K562 (cell line): ENCODE measurements at regions not wholly inside any gene's neighbourhood (a gene's known extent, or its start where the extent isn't known, plus 50 kb on each side); places are given as distances from the start of the nearest gene placed in this dataset.

ENCODE experiments used
- ATAC-seq: fragments of 200-7000 bp; cut with Tn5 transposase; 3 replicates; pipeline ENCODE4 v1.9.1; 2020; ENCODE audit warnings: moderate library complexity
- BruUV-seq: library from RNA; stranded (reverse); fragments of 400-500 nt; replicated peaks from 2 replicates; lab custom pipeline; 2021; lab: Mats Ljungman, UMichigan
- CTCF ChIA-PET: fragments of 300-600 bp; formaldehyde crosslinking; extraction: SDS; loops from one replicate; lab custom pipeline; 2021; ENCODE audit warnings: low intra/inter-chr PET ratio; lab: Yijun Ruan, JAX
- POLR2A ChIA-PET: fragments of 300-600, 350-650 bp; sonication (Branson Sonifier 250); formaldehyde crosslinking; extraction: SDS; loops from one replicate; lab custom pipeline; 2021; ENCODE audit warnings: antibody characterized with exemption, inconsistent platforms; lab: Yijun Ruan, JAX
- DNase-seq, 4 experiments: peaks; one replicate each; pipeline versions ENCODE4 v3.0.0 to v3.0.0-alpha.2; 2011 to 2018; ENCODE audit warnings: low spot score in 3 of 4, mixed read lengths in 3 of 4; ENCODE audit errors: extremely low read depth in 1 of 4
- FAIRE-seq: peaks from 2 replicates; lab custom pipeline; 2011; peaks lifted over from hg19 to GRCh38; lab: Jason Lieb, UNC
- H2AFZ ChIP-seq: 2 replicates; pipeline ENCODE4 v1.6.0; 2011; ENCODE audit warnings: low read depth, low read length, control low read depth, inconsistent platforms
- H3K27ac ChIP-seq: fragments of 200-600 bp; 3 replicates; pipeline ENCODE4 v1.8.0; 2011; ENCODE audit warnings: low read depth, mild to moderate bottlenecking, control low read depth, inconsistent platforms, low read length, moderate library complexity, mixed read lengths; ENCODE audit errors: extremely low read depth
- H3K27me3 ChIP-seq, 2 experiments: fragments of 300-600 bp in 1 of 2; 2 replicates in 1 of 2; 3 replicates in 1 of 2; pipeline versions ENCODE4 v1.6.0 to v1.8.0; 2011; ENCODE audit warnings: inconsistent platforms in 2 of 2, low read length in 2 of 2, mild to moderate bottlenecking in 1 of 2, mixed read lengths in 1 of 2, moderate library complexity in 1 of 2; ENCODE audit not compliant: control insufficient read depth in 2 of 2, insufficient read depth in 2 of 2
- H3K36me3 ChIP-seq: fragments of 300-600 bp; 3 replicates; pipeline ENCODE4 v1.8.0; 2011; ENCODE audit warnings: mild to moderate bottlenecking, low read length, inconsistent platforms; ENCODE audit not compliant: control insufficient read depth, insufficient read depth
- H3K4me1 ChIP-seq, 2 experiments: fragments of 200-600 bp in 1 of 2; replicated peaks in 1 of 2; 2 replicates in 1 of 2; 3 replicates in 1 of 2; pipeline versions ENCODE4 v1.5.1 to v1.8.0; 2011; ENCODE audit warnings: inconsistent platforms in 2 of 2, low read length in 2 of 2, mild to moderate bottlenecking in 1 of 2, mixed read lengths in 1 of 2, moderate library complexity in 1 of 2; ENCODE audit not compliant: control insufficient read depth in 2 of 2, insufficient read depth in 2 of 2
- H3K4me2 ChIP-seq: 2 replicates; pipeline ENCODE4 v1.6.1; 2011; ENCODE audit warnings: low read length, control low read depth, inconsistent platforms, mixed read lengths; ENCODE audit not compliant: insufficient read depth
- H3K4me3 ChIP-seq: fragments of 200-600 bp; sonication (generic), shearing (Covaris generic); 2 replicates; pipeline ENCODE4 v1.5.1; 2016; ENCODE audit warnings: control low read depth, inconsistent platforms
- H3K79me2 ChIP-seq: fragments of 200-600 bp; 3 replicates; pipeline ENCODE4 v1.8.0; 2011; ENCODE audit warnings: low read length, inconsistent platforms; ENCODE audit not compliant: control insufficient read depth, insufficient read depth
- H3K9ac ChIP-seq, 2 experiments: 2 replicates each; pipeline versions ENCODE4 v1.6.0 to v1.6.1; 2011; ENCODE audit warnings: low read depth in 2 of 2, low read length in 2 of 2, control low read depth in 1 of 2, inconsistent platforms in 1 of 2, mild to moderate bottlenecking in 1 of 2, mixed read lengths in 1 of 2; ENCODE audit not compliant: insufficient read depth in 1 of 2
- H3K9me1 ChIP-seq: one replicate; pipeline ENCODE4 v1.6.0; 2011; ENCODE audit warnings: inconsistent platforms, mild to moderate bottlenecking, low read length, moderate library complexity; ENCODE audit not compliant: control insufficient read depth, insufficient read depth
- H3K9me3 ChIP-seq: replicated peaks from 2 replicates; pipeline ENCODE4 v1.5.1; 2011; ENCODE audit warnings: low read depth, low read length, inconsistent platforms; ENCODE audit not compliant: control insufficient read depth, insufficient read depth
- H4K20me1 ChIP-seq: replicated peaks from 2 replicates; pipeline ENCODE4 v1.6.1; 2011; ENCODE audit warnings: low read length, inconsistent platforms, mixed read lengths; ENCODE audit not compliant: control insufficient read depth, insufficient read depth
- BACH1 ChIP-seq: fragments of 200-800 bp; sonication (Bioruptor generic); IDR thresholded peaks from 2 replicates; pipeline ENCODE4 v1.6.1; 2016; ENCODE audit warnings: missing genetic modification characterization, missing compliant biosample characterization
- CC2D1A ChIP-seq: fragments of 450-650 bp; IDR thresholded peaks from 2 replicates; pipeline ENCODE4 v1.6.1; 2017; ENCODE audit warnings: mild to moderate bottlenecking
- NFYB ChIP-seq: IDR thresholded peaks from 2 replicates; pipeline ENCODE4 v1.6.1; 2011; ENCODE audit warnings: mild to moderate bottlenecking, moderate library complexity; ENCODE audit not compliant: insufficient read length; ENCODE audit errors: extremely low read depth
- PTTG1 ChIP-seq: fragments of 450-650 bp; IDR thresholded peaks from 2 replicates; pipeline ENCODE4 v1.6.1; 2016; ENCODE audit warnings: low read depth, mild to moderate bottlenecking, missing genetic modification characterization, missing compliant biosample characterization
- RNF2 ChIP-seq: sonication (generic); IDR thresholded peaks from 2 replicates; pipeline ENCODE4 v1.6.1; 2016
- SRSF7 ChIP-seq: fragments of 200-400 bp; formaldehyde crosslinking; optimal IDR thresholded peaks from 2 replicates; pipeline ENCODE3; 2017; ENCODE audit warnings: mild to moderate bottlenecking, low read depth, low read length
- TEAD2 ChIP-seq: fragments of 450-650 bp; IDR thresholded peaks from 2 replicates; pipeline ENCODE4 v1.6.1; 2016; ENCODE audit warnings: missing genetic modification characterization, control low read depth, missing compliant biosample characterization
- ZC3H8 ChIP-seq: fragments of 450-650 bp; IDR thresholded peaks from 2 replicates; pipeline ENCODE4 v1.6.1; 2017
- ZKSCAN1 ChIP-seq: fragments of 150-350 bp; IDR thresholded peaks from 2 replicates; pipeline ENCODE4 v1.6.1; 2016; ENCODE audit warnings: low read depth, low read length
- ZNF140 ChIP-seq: fragments of 250-450 bp; sonication (Bioruptor Pico); IDR thresholded peaks from 2 replicates; pipeline ENCODE4 v1.8.0; 2021; ENCODE audit warnings: moderate library complexity, mild to moderate bottlenecking, inconsistent platforms
- ZNF668 ChIP-seq: fragments of 250-450 bp; sonication (Bioruptor Pico); IDR thresholded peaks from 2 replicates; pipeline ENCODE4 v1.8.0; 2022; ENCODE audit warnings: mild to moderate bottlenecking, inconsistent platforms
- WGBS: fragments of 100-300 bp; shearing (Covaris generic); methylation state at CpG from one replicate; pipeline ENCODE4 v1.1.6; 2016; ENCODE audit warnings: low coverage, mixed read lengths; ENCODE audit not compliant: insufficient coverage; ENCODE audit errors: missing lambda C conversion rate; 5-methylcytosine and 5-hydroxymethylcytosine counted together
- in situ Hi-C: fragments of 300-500 bp; cut with MboI; formaldehyde crosslinking; loops from 4 replicates; pipeline ENCODE4 v1.15.0; 2018; ENCODE audit warnings: inconsistent platforms, mixed read lengths
- intact Hi-C: fragments of 100-400 bp; cut with micrococcal nuclease; formaldehyde crosslinking; loops from 2 replicates; pipeline ENCODE4 v1.14.2; 2022
- TF ChIP-seq, protein P1 (sequence below): sonication (generic); formaldehyde crosslinking; IDR thresholded peaks from 2 replicates; pipeline ENCODE4 v1.8.0; 2022; ENCODE audit warnings: missing genetic modification reagents, mild to moderate bottlenecking, borderline replicate concordance
- TF ChIP-seq, protein P2 (sequence below), 2 experiments: fragments of 450-650 bp in 1 of 2; sonication (generic) in 1 of 2; formaldehyde crosslinking; conservative IDR thresholded peaks; 2 replicates each; pipeline versions ENCODE4 v1.4.0 to v1.8.1; 2020 to 2022; ENCODE audit warnings: mild to moderate bottlenecking in 1 of 2, missing genetic modification reagents in 1 of 2
- TF ChIP-seq, protein P3 (sequence below): fragments of 250-450 bp; sonication (Bioruptor Pico); IDR thresholded peaks from 2 replicates; pipeline ENCODE4 v1.4.0; 2020; ENCODE audit warnings: borderline replicate concordance
- TF ChIP-seq, protein P4 (sequence below): fragments of 450-650 bp; formaldehyde crosslinking; IDR thresholded peaks from 2 replicates; pipeline ENCODE4 v1.4.0; 2020; ENCODE audit warnings: mild to moderate bottlenecking, moderate library complexity
- TF ChIP-seq, protein P5 (sequence below), 2 experiments: fragments of 200-800 bp in 1 of 2; sonication (Bioruptor generic) in 1 of 2; sonication (generic) in 1 of 2; formaldehyde crosslinking in 1 of 2; IDR thresholded peaks in 1 of 2; conservative IDR thresholded peaks in 1 of 2; 2 replicates each; pipeline versions ENCODE4 v1.5.0 to v1.6.1; 2016 to 2020; ENCODE audit warnings: missing compliant biosample characterization in 1 of 2, missing genetic modification characterization in 1 of 2, missing genetic modification reagents in 1 of 2

DNA sequence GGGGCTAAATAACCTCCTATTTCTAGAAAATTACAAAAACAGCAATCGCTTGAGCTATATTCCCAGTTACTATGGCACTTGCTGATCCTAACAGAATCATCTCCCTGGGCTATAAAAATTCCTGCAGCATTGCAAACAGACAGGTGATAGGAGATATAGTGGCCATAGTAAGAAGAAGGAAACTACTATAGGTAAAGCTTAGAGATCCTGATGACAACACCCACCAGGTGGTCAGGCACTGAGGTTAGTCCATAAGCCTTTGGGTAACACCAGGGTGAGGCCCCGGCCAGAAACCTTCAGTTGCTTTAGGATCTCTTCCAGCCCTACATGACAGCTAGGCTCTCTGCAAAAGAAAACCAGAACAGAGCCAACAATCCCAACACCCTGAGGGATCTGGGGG lies 197.9 kb upstream of the PPP1R2C start:
- 0% methylated on average over 1 of the region's 2 CpGs for WGBS
- no peaks in the 10 kb centered on the region for H3K27me3 ChIP-seq
- H3K9me3 ChIP-seq = no peaks in the 10 kb centered on the region
- H4K20me1 ChIP-seq = no peaks in the 10 kb centered on the region
- H3K9ac ChIP-seq = no peak overlapping the region
- no peak overlapping the region for H3K4me3 ChIP-seq
- BruUV-seq = no TSS peak
- ChIA-PET POLR2A (interaction anchor here (0.5 kb wide), 1 partner anchor 965 kb away, joined by 4 read pairs; no protein-coding TSS in a partner anchor), CTCF (no interaction called here)
- H3K36me3 ChIP-seq = no peaks in the 10 kb centered on the region
- H3K4me1 ChIP-seq = no peaks in the 10 kb centered on the region
- intact Hi-C loops = no loop called here
- no peak overlapping the region for H3K27ac ChIP-seq
- no peaks in the 10 kb centered on the region for H3K9me1 ChIP-seq
- DNase-seq (no peak), ATAC-seq (no peak), FAIRE-seq (no peak)
- no peak overlapping the region for H3K4me2 ChIP-seq
- no peak overlapping the region for H2AFZ ChIP-seq
- in situ Hi-C loops = no loop called here
- H3K79me2 ChIP-seq = no peaks in the 10 kb centered on the region
- TF ChIP-seq NFYB (no peak), SRSF7 (no peak), BACH1 (tag) (no peak), ZNF140 (CRISPR knock-in tag) (no peak), PTTG1 (no peak), ZC3H8 (no peak), ZKSCAN1 (no peak), RNF2 (no peak), TEAD2 (tag) (no peak), ZNF668 (CRISPR knock-in tag) (no peak), CC2D1A (no peak)
- TF ChIP-seq, protein P1, sequence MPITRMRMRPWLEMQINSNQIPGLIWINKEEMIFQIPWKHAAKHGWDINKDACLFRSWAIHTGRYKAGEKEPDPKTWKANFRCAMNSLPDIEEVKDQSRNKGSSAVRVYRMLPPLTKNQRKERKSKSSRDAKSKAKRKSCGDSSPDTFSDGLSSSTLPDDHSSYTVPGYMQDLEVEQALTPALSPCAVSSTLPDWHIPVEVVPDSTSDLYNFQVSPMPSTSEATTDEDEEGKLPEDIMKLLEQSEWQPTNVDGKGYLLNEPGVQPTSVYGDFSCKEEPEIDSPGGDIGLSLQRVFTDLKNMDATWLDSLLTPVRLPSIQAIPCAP = no peak
- TF ChIP-seq, protein P2, sequence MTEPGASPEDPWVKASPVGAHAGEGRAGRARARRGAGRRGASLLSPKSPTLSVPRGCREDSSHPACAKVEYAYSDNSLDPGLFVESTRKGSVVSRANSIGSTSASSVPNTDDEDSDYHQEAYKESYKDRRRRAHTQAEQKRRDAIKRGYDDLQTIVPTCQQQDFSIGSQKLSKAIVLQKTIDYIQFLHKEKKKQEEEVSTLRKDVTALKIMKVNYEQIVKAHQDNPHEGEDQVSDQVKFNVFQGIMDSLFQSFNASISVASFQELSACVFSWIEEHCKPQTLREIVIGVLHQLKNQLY (CRISPR knock-in tag; conservative IDR thresholded peaks at IDR 0.05) = no peak
- TF ChIP-seq, protein P3, sequence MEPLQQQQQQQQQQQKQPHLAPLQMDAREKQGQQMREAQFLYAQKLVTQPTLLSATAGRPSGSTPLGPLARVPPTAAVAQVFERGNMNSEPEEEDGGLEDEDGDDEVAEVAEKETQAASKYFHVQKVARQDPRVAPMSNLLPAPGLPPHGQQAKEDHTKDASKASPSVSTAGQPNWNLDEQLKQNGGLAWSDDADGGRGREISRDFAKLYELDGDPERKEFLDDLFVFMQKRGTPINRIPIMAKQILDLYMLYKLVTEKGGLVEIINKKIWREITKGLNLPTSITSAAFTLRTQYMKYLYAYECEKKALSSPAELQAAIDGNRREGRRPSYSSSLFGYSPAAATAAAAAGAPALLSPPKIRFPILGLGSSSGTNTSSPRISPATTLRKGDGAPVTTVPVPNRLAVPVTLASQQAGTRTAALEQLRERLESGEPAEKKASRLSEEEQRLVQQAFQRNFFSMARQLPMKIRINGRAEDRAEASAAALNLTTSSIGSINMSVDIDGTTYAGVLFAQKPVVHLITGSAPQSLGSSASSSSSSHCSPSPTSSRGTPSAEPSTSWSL = no peak
- TF ChIP-seq, protein P4, sequence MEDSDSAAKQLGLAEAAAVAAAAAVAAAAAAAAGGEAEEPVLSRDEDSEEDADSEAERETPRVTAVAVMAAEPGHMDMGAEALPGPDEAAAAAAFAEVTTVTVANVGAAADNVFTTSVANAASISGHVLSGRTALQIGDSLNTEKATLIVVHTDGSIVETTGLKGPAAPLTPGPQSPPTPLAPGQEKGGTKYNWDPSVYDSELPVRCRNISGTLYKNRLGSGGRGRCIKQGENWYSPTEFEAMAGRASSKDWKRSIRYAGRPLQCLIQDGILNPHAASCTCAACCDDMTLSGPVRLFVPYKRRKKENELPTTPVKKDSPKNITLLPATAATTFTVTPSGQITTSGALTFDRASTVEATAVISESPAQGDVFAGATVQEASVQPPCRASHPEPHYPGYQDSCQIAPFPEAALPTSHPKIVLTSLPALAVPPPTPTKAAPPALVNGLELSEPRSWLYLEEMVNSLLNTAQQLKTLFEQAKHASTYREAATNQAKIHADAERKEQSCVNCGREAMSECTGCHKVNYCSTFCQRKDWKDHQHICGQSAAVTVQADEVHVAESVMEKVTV = no peak
- TF ChIP-seq, protein P5, sequence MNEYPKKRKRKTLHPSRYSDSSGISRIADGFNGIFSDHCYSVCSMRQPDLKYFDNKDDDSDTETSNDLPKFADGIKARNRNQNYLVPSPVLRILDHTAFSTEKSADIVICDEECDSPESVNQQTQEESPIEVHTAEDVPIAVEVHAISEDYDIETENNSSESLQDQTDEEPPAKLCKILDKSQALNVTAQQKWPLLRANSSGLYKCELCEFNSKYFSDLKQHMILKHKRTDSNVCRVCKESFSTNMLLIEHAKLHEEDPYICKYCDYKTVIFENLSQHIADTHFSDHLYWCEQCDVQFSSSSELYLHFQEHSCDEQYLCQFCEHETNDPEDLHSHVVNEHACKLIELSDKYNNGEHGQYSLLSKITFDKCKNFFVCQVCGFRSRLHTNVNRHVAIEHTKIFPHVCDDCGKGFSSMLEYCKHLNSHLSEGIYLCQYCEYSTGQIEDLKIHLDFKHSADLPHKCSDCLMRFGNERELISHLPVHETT (CRISPR knock-in tag; conservative IDR thresholded peaks at IDR 0.05 in 1 of 2, IDR thresholded peaks at IDR 0.05 in 1 of 2) = no peak
